HS-27A (cell line): ENCODE measurements at regions not wholly inside any gene's neighbourhood (a gene's known extent, or its start where the extent isn't known, plus 50 kb on each side); places are given as distances from the start of the nearest gene placed in this dataset.
"Not testable (repeated sequence)": the region's sequence is repeated elsewhere in the genome, so short reads cannot be mapped to it uniquely, and the experiment has no call there.

ENCODE experiments used
- DNase-seq: peaks from one replicate; pipeline ENCODE4 v3.0.0-alpha.2; 2012; ENCODE audit warnings: low read depth, missing footprints

DNA sequence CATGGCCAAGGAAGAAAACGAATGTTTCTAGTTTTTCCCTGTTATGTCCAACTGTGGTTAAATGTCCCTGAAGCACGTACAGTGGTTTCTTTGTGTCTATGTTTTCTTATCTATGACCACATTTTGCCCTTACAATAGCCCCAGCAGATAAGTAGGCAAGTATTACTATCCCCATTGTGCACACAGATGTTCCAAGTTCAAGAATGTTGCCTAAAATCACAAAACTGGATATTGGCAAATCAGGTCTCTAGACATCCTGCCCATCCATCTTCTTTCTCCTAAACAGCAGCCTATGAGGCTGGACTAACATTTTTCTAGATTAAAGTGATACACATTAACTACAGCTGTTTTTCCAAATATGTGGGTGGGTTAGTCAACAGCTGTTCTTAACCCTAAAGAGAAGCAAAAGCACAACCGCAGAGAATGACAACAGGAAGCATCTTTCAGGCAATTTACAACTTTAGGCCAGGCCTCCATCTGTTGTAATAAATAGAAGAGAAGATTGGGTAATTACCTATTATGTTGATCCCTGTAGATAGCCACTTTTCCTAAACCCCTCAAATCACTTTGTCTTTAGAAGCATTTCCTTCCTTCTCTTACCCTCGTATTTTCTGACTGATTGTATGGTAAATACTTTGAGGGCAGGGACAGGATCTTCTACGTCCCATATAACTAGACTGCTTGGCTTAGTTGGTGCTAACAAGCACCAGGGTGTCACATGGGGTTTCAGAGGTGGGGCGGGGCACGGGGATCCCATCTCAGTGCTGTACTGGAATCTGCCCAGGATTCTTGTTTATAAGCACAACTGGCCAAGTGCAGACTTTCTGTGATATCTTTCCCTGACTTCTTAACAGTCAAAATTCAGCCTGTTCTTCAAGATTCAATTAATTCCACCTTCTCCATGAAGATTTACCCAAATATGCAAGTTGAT is 132.1 kb upstream of the SETBP1 start:
- DNase-seq, result no peak

DNA sequence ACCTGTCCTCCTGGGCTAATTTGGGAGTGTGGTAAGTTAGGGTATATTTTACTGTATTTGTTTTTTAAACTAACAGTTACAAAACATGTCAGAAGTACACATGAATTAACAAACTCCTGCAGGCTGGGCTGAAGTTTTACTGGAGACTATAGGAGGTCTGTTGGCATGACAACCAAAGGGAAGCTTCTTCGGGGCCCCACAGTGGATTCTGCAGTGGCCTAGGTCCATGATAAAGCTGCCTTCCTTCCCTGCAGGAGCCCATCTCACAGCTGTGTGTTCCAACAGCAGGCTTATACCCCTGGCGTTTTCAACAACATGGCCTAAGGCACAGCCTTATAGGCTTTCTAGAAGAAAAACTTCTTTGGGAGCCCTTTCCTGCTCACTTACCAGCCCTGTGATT is 128.0 kb upstream of the SETBP1 start:
- DNase-seq, result no peak

DNA sequence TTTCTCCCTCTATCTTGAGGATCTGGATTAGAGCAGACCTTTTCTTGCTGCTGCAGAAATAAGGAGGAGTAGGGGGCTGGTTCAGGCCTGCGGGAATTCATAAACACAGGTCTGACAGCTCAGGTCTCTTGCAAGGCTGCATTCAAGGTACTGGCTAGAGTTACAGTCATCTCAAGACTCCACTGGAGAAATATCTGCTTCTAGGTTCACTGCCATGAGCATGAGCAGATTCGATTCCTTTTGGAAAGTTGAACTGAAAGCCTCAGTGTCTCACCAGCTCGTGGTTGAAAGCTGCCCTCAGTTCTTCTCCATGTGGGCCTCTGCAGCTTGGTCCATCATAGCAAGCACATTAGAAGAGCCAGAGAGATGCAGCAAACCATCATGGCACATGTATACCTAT is 124.4 kb upstream of the SETBP1 start:
- DNase-seq, result no peak

DNA sequence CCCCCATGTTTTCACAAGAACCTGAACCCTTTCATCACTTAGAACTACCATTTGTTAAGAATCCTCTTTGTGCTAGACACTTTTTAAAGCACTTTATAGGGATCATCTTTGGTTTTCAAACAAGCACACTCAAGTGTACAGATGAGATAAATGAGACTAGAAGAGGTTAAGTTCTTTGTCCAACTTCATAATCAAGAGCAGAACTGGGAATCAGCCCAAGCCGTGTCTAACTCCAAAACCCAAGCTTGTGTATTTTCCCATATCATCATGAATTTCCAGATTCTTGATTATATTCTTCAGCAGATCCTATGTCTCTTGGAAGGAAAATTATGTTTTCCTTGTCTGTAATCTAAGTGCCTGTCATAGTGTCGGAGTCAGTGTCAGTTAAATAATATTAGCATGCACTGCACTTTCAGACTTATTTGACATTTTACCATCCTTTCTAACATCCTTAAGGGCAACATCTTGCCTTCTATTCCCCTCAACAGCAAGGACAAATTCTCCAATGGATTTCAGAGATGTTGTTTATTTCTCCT is 123.0 kb upstream of the SETBP1 start:
- DNase-seq, result no peak

DNA sequence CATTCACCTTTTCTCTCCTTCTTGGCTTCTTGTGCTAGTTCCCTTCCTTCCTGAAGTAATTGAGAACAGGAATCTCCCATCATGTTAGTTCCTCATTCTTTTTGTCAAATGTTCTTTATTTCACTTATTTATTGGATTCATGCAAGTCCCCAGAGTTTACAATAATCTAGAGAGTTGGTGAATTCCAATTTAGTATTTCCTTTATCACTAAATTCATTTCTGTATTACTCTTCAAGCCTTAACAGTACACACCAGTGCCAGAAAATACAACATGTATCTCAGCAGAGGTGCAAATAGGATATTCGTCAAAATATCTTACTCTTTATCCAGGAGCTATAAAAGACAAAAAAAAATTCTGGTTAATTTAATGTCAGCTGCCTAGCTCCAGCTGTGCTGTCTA is 121.9 kb upstream of the SETBP1 start:
- DNase-seq, result no peak

DNA sequence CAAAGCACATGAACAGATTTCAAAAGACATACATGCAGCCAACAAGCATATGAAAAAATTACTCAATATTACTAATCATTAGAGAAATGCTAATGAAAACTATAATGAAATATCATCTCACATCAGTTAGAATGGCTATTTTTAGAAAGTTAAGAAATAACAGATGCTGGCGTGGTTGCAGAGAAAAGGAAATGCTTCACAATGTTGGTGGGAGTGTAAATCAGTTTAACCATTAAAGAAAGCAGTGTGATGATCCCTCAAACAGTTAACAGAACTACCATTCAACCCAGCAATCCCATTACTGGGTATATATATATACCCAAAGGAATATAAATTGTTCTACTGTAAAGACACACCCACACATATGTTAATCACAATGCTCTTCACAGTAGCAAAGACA is 117.7 kb upstream of the SETBP1 start:
- DNase-seq, result no peak

DNA sequence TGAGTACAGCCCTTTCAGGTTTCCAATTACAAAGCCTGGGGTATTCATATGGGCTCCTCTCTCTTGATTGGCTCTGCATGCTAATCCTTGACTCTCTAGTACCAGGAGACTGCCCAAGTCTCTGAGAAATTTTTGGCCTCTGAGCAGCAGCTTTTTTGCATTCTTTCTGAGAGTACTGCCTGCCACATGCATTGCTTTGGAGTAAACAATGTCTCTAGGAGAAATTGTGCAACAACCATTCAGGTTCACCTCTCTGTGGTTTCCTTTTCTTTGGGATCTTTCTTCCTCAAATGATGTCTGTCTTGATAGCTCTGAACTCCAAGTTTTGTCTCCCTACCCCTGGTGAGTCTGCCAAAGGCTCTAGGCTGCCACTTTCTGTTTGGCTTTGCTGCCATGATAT is 115.8 kb upstream of the SETBP1 start:
- no peak for DNase-seq

DNA sequence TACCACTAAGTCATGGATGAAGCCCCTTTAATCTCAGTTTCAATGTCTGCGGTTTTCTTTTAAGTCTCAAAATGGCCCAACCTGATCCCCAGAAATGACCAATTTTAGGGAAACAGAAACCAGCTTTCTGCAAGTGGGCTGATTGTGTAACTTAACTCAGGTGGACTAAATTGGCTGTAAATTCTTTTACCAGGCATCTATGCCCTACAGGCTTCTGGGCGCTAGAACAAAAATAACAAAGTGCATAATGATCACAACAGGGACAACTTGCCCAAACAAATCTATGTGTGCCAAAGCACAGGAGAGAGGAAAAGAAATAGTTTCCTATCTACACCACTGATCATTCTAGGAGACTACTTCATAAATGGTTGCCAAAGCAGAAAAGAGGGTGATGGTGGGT is 112.3 kb upstream of the SETBP1 start:
- no peak for DNase-seq

DNA sequence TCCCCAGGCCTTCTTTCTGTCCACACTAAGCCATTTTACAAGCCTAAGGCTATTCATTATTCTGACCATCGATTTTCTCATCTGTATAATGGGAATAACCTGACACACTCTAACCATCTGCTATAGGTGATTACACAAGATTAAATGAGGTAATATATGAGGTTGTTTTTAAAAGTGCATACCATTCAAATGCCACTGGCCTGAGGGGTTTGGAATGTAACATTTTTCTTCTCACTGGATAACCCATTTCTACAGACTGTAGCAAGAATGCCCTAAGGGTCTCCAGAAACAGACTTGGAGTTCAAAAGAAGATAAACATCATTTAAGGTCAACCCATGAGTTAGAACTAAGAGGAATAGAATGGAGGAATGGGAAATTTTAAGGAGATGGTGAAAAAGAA is 111.7 kb upstream of the SETBP1 start:
- DNase-seq, result no peak

DNA sequence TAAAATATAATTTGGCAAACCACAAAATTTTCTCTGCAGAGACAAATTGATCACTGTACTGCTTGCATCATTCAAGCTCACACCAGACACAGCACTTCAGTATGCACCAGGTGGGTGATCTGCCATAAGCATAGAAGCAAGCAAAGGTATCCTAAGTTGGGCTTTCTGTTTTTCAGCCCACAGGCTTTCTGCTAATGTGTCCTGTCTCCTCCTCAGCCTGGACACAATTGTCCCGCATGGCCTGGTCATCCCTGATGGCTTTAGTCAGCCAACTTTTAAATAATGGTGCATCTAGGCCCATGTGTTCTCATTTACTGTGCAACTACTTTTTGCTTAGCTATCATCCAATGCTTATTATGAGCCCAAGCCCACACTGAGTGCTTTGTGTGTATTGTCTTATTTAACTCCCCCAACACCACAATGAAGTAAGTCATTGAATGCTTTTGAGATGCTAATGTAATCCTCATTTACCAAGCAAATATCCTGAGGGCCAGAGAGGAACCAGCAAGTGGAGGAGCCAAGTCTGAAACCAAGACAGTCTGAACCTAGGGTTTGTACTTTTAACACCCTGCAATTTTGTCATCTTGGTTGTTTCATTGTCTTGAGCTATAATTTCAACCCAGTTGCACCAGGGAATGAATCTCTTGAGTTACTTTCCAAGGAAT is 111.2 kb upstream of the SETBP1 start:
- DNase-seq, result no peak

DNA sequence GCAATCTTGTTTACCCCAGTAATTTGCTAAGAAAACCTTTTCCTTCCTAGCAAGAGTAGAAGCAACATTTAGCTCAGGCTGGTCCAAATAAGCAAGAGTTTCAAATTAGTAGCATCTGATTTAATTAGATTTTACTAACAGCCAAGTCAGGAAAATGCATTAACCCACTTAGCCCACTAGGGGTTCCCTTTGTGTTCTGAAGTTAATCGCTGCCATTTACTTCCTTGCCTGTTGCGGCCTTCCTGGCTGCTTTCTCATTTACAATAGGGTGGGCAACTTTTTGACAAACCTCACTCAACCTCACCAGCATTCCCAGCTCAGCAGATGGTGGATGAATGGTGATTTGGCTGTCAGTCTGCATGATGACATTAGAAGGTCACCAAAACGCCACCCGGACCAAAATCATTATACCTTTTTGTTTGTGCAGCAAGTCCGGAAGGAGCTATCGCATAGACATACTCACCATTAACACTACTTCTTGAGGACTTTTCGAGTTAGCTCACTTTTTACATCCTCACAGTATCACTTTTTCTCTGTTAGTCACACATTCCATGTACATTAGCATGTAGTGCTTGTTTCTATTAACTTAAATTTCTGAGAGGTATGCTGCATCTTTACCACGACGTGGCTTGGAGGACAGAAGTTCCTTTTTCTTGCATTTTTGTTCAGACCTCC is 101.5 kb upstream of the SETBP1 start:
- peak; percentile 69 for DNase-seq

DNA sequence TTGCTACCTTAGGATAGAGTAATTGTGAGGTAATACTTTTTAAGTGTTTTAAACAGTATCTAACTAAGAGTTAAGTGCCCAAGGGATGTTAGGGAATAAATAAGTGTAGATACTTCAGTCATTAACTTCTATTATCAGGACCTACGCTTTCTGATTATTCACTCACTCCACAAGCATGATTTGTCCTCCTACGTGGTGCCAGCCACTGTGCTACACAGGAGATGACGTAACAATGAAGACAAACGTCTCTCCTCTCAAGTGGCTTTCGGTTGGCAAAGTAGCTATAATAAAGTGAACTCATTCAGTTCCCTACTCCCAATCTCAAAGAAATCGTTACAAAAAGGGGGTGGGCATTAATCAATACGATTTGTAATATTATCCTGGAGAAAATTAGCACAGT is 100.9 kb upstream of the SETBP1 start:
- no peak for DNase-seq

DNA sequence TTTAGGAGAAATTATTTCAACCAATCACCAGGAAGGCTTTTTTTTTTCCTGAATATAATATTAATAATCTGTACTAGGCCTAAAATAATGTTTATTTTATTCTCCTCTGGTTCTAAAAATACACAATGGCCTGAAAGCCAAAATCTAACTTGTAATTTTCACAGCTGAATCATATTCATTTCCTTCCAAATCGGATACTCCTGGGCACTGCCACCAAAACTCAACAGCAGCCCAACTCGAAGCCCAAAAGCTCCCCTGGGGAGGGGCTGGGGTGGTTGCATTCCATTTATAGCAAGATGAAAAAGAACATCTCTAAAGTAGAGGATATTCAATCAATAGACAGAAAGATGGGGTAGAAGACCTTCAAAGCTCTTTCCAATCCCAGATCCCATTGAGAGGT is 100.5 kb upstream of the SETBP1 start:
- no peak for DNase-seq

DNA sequence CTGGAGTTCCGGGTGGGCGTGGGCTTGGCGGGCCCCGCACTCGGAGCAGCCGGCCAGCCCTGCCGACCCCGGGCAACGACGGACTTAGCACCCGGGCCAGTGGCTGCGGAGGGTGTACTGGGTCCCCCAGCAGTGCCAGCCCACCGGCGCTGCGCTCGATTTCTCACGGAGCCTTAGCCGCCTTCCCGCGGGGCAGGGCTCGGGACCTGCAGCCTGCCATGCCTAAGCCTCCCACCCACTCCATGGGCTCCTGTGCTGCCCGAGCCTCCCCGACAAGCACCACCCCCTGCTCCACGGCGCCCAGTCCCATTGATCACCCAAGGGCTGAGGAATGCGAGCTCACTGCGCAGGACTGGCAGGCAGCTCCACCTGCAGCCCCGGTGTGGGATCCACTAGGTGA is 99.9 kb upstream of the SETBP1 start:
- DNase-seq, result not testable (repeated sequence)

DNA sequence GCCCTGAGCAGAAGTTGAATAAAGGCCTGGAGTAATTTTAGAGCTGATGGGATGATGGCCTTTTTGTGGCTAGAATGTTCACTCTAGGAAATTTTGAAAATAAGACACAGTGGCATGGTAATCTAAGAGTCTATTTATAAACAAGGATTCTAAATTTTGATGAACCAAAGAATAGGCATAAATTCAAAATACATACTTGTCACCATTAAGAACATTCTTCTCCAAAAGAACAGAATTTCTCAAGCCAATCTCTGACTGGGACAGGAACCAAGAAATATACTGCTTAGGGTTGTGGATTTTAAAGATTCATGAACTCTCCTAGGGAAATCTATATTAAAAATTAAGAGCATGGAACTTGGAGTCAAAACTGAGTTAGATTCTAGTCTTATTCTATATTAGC is 98.2 kb upstream of the SETBP1 start:
- no peak for DNase-seq

DNA sequence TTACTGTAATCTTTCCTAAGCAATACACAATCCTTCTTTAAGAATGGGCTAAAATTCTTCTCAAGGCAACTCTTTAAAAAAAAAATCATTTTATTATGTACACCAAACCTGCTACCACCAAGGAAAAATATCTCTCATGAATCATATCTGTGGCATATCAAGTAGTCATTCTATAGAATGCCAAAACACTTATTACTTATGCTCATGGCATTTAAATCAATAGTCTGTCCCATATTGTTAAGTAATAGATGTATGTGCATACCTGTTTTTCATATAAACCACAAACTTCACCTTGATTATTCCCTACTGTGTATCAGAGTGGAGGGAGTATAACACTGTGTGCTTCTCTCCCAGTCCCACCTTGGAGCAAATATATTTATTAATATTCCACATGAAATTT is 95.8 kb upstream of the SETBP1 start:
- DNase-seq, result no peak

DNA sequence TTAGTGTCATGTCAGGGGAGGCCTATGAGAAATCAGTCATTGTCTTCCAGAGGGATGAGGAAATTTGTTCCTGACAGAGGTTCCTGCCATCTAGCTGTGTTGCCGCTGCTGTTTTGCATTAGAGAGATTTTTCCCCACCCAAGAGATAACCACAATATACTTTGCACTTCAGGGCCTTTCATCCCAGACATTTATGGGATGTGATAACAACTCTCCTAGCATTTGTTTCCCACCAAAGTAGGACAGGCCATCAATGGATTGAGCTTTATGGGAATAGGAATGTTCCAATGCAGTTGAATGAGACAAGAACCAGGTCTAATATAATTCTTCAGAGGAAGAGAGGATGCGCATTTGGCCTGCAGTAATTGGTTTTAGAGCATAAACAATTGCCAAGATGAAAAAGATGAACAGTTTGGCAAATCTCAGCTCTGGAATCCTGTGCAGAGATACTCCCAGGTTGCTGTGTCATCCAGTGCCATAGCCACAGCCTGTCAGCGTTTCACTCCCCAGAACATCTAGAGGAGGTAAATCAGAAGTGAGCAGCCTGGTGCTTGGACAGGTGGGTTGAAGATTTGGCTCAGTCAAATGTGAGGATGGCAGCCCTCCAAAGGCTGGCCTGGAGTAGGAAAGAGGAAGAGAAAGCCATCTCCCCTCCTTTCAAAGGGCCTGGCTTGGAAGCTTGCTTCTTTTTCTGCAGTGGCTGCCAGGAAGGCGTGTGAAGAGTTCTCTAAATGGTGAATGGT is 93.7 kb upstream of the SETBP1 start:
- no peak for DNase-seq

DNA sequence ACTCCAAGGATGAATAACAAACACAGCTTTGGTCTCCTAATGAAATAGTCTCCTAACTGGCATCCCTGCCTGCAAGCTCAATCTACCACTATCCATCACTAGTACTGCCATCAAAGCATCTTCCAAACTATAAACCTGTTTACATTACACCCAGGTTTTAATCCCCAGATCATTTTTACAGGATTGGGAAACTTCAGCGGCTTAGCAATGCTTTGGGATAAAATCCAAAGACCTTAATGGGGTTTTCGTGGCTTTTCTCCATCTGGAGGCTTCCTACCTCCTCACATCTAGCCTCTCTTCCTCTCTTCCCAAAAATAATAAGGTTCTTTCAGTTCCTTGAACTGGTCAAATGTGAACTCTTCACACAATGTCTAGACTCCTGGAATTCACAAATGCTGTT is 92.2 kb upstream of the SETBP1 start:
- DNase-seq, result no peak

DNA sequence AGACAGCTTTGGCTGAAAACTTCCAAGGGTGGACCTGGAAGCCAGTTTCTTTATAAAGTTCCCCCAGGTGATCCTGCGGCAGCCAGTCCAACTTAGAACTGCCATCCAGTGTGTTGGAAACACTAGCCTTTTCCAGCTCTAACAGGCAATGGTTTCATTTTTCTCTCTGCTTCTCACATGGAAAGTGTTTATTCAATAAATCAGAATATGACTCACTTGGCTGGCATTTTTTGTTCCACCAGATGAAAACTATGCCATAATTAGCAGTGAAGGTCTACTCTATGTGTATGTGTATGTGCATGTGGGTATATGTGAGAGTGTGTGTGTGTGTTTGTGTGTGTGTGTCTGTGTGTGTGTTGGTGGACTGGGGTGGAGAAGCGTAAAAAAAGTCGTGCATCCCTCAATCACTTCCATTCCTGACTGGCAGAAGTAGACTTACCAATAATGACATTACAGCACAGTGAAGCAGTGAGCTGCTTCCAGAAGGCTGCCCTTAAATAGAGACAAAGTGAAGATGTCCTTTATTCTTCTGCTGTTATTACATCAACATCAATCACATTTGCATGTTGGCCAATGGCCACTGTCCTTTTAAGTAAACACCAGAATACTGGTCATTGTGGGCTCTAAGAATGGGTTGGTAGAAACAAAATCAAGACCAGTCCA is 90.9 kb upstream of the SETBP1 start:
- DNase-seq, result peak; percentile 86

DNA sequence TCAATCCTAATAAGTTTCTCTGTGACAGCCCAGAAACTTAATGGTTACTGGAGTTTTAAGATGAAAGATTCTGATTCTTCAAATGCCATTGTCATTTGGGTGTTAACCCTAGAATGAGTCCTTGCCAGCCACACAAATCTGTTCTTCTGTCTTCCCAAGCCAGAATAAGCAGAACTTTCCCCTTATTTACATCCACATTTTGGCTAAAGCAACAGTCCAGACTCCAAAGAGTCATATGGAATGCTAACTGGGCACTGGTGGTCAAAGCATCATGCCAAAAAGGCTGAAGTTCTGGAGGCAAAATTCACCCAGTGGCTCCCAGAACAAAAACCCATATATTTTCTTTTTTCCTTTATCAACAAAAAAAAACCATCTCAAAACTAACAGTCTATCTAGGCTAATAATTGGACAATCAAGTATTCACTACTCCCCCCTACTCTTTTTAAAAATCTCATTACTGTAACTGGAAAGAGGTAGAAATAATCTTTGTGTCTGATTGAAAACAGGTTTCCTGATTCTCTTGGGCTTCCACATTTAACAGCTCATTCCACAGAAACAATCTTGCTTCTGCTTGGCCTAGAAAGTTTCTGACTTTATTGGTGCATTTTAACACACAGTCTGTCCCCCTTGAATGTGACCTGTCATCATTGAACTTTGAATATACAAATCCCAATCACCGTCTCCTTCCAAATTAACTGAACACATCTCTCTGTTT is 89.6 kb upstream of the SETBP1 start:
- DNase-seq, result no peak

DNA sequence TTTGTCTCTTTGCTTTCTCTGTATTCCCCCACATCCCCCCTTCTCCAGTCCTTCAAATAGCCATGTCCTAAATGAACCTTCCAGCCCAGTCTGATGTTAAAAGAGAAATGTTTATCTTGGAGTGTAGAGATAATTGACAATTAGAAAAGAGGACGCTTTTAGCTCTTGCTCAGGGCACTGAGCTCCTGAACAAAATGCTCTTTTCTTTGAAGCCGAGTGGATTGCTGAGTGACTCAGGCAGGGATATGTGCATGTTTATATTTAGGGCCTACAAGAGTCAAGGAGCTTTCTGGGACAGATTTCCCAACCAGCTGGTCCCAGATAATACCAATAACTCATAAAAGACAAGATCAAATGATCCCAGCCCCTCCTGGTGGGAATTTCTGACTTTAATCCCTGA is 88.0 kb upstream of the SETBP1 start:
- no peak for DNase-seq
